ENCODE measurements at regions not wholly inside any gene's neighbourhood (a gene's known extent, or its start where the extent isn't known, plus 50 kb on each side); places are given as distances from the start of the nearest gene placed in this dataset.

DNA sequence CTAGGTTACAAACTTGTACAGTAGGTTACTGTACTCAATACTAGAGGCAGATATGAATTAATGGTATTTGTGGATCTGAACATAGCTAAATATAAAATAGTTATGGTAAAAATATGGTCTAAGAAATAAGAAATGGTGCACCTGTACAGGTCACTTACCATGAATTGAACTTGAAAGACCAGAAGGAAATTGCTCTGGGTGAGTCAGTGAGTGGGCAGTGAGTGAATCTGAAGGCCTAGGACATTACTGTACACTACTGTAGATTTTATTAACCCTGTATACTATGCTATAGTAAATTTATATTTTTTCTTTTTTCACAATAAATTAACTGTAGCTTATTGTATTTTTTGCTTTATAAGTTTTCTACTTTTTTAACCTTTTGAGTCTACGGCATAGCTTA, 1020.4 kb downstream of the CDH18 start:
- no peak for DNase-seq (ENCODE audit: low read depth)

DNA sequence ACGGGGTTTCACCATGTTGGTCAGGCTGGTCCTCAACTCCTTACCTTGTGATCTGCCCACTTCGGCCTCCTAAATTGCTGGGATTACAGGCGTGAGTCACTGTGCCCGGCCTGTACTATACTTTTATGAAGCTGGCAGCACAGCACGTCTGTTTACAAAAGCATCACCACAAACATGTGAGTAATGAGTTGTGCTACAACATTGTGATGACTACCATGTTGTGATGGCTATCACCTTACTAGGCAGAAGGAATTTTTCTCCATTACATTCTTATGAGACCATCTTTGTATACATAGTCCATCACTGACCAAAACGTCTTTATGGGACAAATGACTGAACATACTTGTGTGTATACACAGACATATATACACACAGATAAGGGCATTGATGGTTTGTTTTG, 1019.0 kb downstream of the CDH18 start:
- DNase-seq (ENCODE audit: low read depth): no peak

DNA sequence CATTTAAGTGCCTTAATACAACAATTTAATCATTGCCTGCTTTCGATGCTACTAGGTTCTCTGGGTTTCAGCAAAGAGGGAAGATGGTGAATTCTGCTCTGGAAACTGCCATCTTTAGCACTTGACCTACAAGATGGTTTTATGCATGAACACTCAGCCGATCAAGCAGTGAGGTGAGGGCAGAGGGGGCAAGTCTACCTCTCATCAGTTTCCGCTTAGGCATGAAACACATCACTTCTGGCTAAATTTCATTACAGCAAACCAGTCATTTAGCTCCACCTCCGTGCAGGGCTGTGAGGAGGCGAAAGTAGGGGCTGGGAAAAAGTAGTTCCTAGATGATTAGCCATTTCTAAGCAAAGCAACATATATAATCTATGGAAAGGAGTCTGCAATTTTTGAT, 1018.0 kb downstream of the CDH18 start:
- DNase-seq (ENCODE audit: low read depth): no peak

DNA sequence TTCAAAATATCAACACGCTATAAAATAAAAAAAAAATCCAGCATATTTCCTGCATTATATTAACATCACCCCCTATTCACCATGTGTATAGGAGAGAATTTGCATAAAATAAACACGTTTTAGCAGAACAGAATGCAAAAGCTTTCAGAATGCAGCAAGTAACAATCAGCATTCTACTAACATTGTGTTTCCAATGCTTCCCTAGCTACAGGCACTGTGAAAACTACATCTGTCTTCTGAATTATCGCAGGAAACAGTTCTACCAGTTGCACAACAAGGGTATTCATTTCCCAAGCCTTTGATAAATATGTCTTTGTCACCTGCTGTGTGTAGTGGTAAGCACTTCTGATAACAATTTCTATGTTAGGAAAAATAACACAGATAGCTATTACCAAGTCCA, 1015.8 kb downstream of the CDH18 start:
- no peak for DNase-seq (ENCODE audit: low read depth)

DNA sequence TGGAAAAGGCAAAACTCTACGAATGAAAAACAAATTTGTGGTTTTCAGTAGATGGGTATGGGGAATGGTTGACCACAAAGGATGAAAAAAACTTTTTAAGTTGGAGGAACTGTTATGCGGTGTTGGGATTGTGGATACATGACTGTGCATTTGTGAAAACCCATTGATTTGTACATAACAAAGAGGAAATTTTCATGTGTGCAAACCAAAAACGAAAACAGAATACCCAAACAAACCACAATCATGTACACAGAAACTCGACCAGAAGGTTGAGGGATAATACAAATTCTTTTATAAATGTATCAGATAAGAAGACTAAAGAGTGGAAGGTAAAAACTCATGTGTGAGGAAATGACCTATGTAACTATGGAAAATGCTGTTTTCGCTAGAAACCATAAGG, 1012.4 kb downstream of the CDH18 start:
- no peak for DNase-seq (ENCODE audit: low read depth)

DNA sequence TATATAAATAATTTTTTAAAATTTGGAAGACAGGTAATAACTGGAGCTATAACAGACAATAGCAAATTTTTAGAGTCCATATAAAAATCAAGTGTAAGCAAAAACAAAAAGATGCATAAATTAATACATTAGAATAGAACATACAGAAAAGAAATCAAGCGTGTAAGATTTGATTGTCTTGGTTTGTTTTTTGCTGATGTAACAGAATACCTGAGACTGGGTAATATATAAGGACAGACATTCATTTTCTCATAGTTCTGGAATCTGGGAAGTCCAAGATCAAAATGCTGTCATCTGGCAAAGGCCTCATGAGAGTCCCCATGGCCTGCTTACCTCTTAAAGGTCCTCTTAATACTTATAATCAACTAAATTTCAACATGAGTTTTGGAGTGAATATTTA, 1010.1 kb downstream of the CDH18 start:
- no peak for DNase-seq (ENCODE audit: low read depth)

DNA sequence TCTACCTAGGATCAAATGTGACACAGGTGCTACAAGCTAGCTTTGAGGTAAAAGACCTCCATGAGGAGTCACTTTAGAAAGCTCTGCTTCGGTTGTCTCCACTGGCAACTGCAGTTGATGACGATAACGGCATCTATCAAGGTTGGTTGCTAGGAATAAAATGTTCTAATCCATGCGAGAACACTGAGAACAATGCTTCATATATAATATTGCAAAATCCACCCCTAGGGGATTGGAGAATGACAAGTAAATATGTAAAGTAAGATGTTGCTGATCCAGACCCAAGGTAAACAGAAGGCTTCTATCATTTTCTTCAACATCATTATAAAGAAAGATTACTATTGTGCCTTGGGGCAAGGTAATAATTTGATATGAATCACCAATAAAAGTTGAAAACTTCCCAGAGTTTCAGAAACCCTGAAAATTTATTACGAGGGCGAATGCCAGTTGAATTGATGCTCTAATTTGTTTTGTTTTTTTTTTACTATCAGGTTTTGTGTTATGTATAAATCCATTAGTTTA, 1003.4 kb downstream of the CDH18 start:
- no peak for DNase-seq (ENCODE audit: low read depth)

DNA sequence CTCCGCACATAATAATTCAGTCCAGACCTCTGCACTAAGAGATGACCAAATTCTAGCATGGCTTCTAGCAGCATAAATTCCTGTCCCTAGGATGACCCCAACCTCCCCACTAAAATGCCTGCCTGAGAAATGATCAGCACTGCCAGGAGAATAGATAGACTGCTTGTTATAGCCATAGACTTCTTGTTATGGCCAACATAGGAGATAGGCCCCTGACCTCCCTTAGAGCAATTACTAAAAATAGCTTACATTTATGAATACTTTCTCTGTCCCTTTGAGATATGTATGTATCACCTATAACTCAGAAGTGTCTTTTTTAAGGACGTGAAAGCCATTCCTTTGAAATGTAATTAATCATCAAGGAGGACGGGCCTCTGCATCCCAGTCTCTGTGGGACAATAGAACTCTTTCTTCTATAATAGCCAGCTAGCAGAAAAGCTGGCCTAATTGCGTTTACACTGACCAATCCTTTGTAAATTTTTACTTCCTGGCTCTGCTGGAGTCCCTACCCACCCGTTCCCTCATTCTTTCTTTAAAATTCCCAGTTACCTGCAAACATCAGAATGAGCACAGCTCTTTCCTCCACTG, 1002.7 kb downstream of the CDH18 start:
- no peak for DNase-seq (ENCODE audit: low read depth)

DNA sequence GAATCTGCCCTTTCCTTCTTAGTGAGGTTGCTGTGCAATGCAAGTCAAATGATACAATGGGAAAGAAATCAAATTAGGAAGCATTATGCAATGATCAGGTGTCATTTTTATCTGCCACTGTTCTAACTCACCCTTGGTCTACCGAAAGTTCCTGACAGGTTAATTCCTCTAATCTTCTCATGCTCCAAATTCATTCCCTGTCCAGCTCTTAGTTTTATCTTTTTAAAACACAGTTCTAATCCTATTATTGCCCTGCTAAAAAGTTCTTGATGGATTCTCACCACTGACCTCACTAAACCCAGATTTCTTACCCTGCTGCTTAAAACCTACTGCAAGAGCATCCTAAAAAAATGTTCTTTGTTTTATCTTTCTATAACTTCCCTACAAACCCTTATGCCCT, 1000.9 kb downstream of the CDH18 start:
- no peak for DNase-seq (ENCODE audit: low read depth)

DNA sequence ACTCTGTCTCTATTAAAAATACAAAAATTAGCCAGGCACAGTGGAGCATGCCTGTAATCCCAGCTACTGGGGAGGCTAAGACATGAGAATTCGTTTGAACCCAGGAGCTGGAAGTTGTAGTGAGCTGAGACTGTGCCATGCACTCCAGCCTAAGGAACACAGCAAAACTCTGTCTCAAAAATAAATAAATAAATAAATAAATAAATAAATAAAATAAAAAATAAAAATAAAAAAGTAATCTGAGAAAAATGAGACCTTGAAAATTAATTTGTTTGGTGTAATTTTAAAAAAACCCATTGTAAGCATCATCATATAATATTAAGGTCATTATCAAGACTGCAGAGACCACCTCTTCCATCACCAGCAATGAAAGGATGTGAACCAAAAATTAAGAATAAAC, 997.1 kb downstream of the CDH18 start:
- no peak for DNase-seq (ENCODE audit: low read depth)

DNA sequence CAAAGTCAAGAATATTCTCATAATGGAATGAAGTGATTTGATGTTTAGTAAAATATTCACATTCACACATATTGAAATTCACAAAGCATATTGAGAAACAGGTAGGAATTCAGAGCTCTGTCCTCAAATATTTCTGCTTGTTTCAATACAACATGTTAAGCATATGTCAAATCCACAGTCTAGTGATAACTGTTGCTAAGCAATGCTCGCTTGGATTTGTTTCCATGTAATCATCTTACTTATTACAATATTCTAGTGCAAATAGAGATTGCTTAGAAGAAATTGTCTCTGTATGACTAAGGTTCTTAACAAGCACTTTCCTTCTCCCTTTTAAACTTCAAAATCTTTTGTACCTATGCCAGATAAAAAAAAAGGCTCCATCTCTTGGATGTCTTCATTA, 995.7 kb downstream of the CDH18 start:
- no peak for DNase-seq (ENCODE audit: low read depth)

DNA sequence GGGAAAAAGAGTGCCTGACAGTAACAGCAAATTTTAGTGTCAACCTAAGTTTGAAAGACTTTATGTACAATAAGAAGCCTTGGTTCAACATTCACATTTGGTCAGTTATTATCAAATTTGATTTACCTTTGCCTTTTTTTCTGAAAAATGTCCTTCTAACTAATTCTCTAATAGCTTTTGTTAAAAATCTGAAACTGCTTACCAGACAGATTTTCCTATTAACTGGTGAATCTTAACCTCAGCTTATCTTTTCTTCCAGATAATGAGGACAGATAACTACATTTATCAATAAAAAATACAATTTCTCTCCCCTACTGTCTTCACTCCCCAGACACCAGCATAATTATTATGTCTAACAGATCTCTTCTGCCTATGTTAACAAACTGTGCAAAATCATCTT, 988.5 kb downstream of the CDH18 start:
- DNase-seq (ENCODE audit: low read depth): no peak

DNA sequence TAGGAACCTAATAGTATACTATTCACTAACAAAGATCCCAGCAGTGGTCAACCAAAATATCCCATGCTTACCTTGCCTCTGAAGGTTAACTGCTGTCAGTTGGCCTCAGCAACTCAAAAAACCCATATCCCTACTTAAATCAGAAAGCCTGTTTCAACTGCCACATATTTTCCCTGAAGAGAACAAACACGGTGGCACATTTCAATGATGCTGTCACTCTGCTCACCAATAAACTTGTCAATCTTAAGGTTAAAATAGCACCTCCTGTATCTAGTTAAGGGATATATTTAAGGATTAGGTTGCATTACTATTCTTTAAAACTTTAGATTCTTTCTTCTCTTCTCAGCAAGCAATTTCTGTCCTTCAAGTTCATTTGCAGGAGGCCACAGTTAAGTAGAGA, 986.9 kb downstream of the CDH18 start:
- no peak for DNase-seq (ENCODE audit: low read depth)

DNA sequence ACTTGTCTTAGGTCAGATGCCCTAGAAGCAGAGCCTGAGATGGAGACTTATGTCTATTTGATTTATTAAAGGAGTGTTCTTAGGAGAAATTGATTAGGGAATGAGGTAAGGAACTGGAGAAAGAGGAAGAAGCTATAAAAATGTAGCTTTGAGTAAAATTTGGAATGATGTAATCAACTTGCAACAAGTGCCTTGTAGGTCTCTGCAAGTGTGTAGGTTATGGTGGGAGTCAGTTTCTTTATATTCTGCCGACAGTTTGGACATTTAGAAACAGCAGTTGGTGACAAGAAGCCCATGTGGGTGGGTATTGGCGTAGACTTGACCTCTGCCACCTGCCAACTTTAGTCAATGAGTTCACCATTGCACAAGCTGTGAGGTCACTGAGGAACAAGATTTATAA, 986.5 kb downstream of the CDH18 start:
- no peak for DNase-seq (ENCODE audit: low read depth)

DNA sequence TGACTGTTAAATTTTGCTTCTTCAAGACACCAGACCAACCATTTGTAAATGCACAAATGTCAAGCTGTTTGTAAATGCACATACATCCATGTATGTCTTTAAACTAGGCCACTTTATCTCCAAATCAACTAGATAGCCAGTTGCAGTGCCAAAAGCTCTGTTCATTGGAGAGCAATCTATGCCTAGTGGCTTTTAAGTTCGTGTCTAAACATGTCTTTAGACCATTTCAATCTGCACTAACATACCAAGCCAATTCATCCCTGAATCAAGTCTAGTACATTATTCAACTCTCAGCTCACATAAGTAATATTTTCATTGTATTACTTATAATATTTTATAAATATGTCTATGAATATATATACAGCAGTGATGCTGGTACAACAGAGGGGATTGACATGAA, 985.9 kb downstream of the CDH18 start:
- DNase-seq (ENCODE audit: low read depth): no peak

DNA sequence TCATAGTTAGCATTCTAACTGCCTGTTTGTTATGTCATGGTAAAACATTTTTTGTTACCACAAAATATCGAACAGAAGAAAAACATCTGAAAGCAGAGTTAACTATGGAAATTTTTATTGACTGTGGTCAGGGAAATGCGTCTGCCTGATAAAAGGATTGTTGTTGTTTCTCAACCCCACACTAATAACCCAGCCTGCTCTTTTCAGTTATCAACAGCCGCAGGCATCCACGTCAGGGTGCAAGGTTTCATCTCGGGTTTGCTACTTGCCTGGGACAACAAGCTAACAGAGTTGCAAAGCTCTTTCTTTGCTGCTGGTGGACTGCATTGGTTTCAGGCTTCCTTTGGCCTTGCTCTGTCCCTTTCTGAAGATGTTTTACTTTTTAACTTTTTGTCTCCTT, 969.2 kb downstream of the CDH18 start:
- no peak for DNase-seq (ENCODE audit: low read depth)

DNA sequence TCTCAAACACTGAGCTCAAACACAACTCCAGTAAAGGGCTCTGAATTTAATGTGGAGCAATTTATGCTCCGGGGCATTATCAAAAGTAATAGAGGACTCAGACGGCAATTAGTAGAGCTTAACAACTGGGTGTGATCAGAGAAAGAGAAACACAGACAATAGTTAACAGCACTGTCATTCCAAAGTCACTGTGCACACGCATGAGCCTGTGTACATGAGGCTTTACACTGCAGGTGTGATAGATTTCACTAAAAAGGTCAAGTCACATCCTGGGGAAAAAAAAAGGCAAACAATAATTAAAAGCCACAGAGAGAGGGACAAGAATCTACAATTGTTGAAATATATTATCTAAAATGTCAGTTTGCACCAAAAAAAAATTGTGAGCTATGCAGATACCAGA, 956.5 kb downstream of the CDH18 start:
- no peak for DNase-seq (ENCODE audit: low read depth)

DNA sequence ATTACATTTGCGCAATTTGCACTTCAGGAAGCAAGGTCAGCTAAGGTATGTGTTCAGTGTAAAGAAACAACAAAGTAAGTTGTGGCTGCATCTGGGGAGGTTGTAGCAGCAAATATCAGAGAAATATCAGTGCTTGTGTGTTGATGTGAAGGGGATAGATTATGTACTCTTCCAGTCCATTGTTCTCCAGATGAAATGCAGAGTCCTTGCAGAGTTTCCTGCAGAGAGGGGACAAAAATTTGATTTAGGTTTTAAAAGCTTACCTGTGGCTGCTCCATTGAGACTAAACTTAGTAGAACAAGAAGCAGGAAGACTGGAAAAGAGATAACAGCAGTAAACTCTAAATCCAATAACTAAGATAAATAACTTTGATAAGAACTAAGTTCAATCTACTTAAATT, 952.2 kb downstream of the CDH18 start:
- DNase-seq (ENCODE audit: low read depth): no peak

DNA sequence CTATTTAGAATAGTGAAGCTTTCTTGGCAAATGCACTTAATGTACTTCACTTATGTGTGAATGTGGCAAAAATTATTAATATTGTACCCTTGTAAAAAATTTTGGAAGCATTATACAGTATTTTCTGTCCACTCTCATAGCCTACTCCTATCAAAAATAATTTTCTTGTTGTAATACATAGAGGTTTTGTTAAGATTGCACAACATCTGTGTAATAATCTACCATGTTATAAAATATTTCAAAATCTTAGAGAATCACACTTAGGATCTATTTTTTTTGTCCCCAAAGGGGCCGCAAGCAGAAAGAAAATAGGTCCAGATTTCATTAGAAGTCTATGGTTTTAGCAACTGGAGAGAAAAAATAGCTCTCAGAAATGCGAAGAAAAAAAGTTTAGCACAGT, 945.9 kb downstream of the CDH18 start:
- no peak for DNase-seq (ENCODE audit: low read depth)

DNA sequence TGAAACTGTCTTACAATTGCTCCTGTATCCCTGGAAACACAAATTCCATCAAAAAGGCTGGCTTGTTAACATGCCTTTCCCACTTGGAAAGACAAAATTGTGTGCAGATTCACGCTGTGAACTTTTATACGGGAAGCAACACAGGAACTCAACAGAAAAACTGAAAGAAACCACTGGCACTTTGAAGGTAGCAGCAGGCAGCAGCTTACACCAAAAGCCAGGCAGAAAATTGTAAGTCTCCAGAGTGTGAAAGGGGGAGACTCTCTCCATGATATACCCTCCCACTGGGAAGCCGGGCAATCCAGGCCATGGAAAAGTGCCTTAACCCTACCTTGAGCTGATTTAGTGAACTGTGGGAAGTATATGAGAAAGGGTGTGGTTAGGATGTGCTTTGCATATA, 943.7 kb downstream of the CDH18 start:
- no peak for DNase-seq (ENCODE audit: low read depth)

DNA sequence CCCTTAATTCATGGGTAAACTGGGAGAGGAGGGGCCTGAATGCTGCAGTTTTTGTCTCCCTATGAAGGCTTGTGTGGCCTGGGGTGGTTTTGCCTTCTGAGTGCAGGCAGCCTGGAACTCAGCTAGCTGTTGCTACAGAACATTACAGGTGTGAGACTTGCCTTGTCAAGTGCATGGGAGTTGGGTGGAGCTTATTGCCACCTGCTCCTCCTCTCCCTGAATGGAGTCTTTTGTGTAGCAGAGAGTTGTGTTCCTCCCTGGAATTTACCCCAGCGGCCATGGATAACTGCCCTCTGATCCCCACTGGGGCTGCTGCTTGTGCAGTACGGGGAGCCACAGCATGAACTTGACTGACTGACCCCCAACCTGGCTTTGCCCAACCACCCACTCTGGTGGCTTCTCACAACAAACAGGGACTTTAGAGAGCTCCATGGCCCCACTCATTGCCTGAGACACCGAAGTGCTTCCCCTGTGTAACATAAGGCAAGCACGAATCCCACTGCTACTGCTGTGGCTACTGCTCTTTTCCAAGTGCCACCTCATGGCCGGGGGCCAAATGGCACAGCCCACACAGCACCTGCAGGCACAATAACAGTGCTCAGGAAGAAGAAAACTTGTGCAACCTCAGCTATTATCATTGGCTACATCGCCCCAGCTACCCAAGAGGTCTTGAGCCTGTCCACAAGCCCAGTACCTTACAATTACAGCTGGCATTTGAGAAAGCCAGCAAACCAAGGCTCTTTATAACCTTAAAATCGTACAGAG, 942.9 kb downstream of the CDH18 start:
- DNase-seq (ENCODE audit: low read depth): no peak

DNA sequence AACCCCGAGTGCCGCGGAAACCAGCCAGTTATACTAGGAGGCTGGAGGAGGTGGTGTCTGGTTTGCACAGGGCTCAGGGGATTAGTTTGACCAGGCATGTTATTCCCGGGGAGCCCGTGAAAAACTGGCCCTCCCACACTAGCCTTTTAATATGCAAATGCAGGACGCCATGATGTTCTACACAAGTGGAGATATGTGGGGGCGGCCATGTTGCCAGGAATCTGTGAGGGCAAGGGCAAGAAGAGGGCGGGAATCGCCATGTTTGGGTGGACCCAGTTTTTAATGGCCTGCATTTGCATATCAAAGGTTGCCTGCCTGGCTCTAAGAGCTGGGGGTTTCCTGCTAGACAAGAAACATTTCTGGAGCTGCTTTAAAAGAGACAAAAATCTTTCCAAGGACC, 940.7 kb downstream of the CDH18 start:
- DNase-seq (ENCODE audit: low read depth): no peak

DNA sequence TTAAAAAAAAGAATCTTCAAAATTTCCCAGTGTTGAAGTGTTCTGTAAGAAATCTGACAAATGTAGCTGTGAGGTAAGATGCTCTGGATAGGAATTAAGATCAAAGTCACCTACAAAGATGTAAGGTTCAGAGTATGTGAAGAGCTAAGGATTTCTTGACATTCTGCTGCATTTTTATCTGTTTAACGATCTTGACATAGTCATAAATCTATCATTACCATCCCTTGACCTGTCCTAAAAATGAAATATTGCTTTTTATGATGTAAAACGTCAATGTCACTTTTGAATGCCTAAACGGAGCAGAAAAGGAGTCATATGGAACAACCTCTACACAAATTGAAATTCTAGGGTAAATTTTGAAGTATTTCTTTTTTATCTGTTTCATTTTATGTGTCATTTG, 939.3 kb downstream of the CDH18 start:
- DNase-seq (ENCODE audit: low read depth): no peak

DNA sequence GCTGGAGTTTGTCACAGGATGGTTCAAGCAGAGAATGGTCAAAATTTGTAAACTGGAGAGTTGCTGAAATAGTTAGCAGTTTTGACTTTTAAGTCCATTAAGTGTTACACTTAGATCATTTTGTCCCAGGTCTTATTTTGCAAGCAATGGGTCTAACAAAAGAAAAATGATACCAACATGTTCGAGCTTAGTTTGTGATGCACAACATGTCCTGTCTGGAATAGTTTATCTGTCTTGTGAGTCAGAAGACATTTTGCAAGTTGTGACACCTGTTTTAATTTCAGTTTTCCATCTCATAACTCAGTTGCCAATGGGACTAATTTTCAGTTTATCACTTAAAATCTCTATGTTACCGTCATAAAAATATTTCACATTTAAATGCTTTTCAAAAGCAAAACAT, 929.8 kb downstream of the CDH18 start:
- no peak for DNase-seq (ENCODE audit: low read depth)
